WTC11 (cell line): ENCODE measurements at regions not wholly inside any gene's neighbourhood (a gene's known extent, or its start where the extent isn't known, plus 50 kb on each side); places are given as distances from the start of the nearest gene placed in this dataset.

Experiments
- ATAC-seq: fragments of 200-7000 bp; cut with Tn5 transposase; 2 replicates; pipeline ENCODE4 v1.10.0; 2021; ENCODE audit warnings: mild to moderate bottlenecking, moderate library complexity
- CTCF ChIA-PET: fragments of 300-600 bp; sonication (Branson Sonifier 250); formaldehyde crosslinking; loops from one replicate; lab custom pipeline; 2021; ENCODE audit warnings: antibody characterized with exemption; lab: Charles Lee
- POLR2A ChIA-PET: fragments of 350-600 bp; sonication (Branson Sonifier 250); formaldehyde crosslinking; loops from one replicate; lab custom pipeline; 2021; ENCODE audit warnings: antibody characterized with exemption; lab: Charles Lee
- DNase-seq: peaks from one replicate; pipeline ENCODE4 v3.0.0; 2021; ENCODE audit warnings: low spot score
- H3K27ac Mint-ChIP-seq: 2 replicates; pipeline ENCODE4 v1.8.0; 2021; ENCODE audit warnings: mixed read lengths
- H3K27me3 Mint-ChIP-seq: 2 replicates; pipeline ENCODE4 v1.8.0; 2021; ENCODE audit warnings: low read depth, mild to moderate bottlenecking, moderate library complexity, mixed read lengths
- H3K36me3 Mint-ChIP-seq: 2 replicates; pipeline ENCODE4 v1.8.0; 2021; ENCODE audit warnings: mixed read lengths
- H3K4me1 Mint-ChIP-seq: 2 replicates; pipeline ENCODE4 v1.8.0; 2022; ENCODE audit warnings: mixed read lengths
- H3K4me3 Mint-ChIP-seq: 2 replicates; pipeline ENCODE4 v1.8.0; 2021; ENCODE audit warnings: mild to moderate bottlenecking, moderate library complexity, mixed read lengths
- H3K9me3 Mint-ChIP-seq: 2 replicates; pipeline ENCODE4 v1.8.0; 2021; ENCODE audit warnings: mixed read lengths
- ATF1 ChIP-seq: sonication (generic); formaldehyde crosslinking; IDR thresholded peaks from 2 replicates; pipeline ENCODE4 v1.8.1; 2023; ENCODE audit warnings: mild to moderate bottlenecking, moderate library complexity, missing genetic modification reagents
- ATF6 ChIP-seq: sonication (generic); formaldehyde crosslinking; IDR thresholded peaks from 2 replicates; pipeline ENCODE4 v1.8.1; 2023; ENCODE audit warnings: mild to moderate bottlenecking, missing genetic modification reagents
- E2F1 ChIP-seq: sonication (generic); formaldehyde crosslinking; IDR thresholded peaks from 2 replicates; pipeline ENCODE4 v1.8.0; 2022; ENCODE audit warnings: mild to moderate bottlenecking, missing genetic modification reagents
- ELF4 ChIP-seq: sonication (generic); formaldehyde crosslinking; IDR thresholded peaks from 2 replicates; pipeline ENCODE4 v1.8.1; 2022; ENCODE audit warnings: low read depth, mild to moderate bottlenecking, moderate library complexity, missing genetic modification reagents
- EMX1 ChIP-seq: fragments of 250-450 bp; sonication (Bioruptor Pico); IDR thresholded peaks from 2 replicates; pipeline ENCODE4 v1.8.0; 2021; ENCODE audit warnings: mild to moderate bottlenecking
- ESRRA ChIP-seq: sonication (generic); formaldehyde crosslinking; IDR thresholded peaks from 2 replicates; pipeline ENCODE4 v1.8.1; 2022; ENCODE audit warnings: mild to moderate bottlenecking, missing genetic modification reagents, borderline replicate concordance
- GRHL2 ChIP-seq: fragments of 250-450 bp; sonication (Bioruptor Pico); IDR thresholded peaks from 2 replicates; pipeline ENCODE4 v1.8.0; 2022; ENCODE audit warnings: mild to moderate bottlenecking, moderate library complexity; ENCODE audit not compliant: insufficient replicate concordance, severe bottlenecking
- HMGXB4 ChIP-seq: sonication (generic); formaldehyde crosslinking; IDR thresholded peaks from 2 replicates; pipeline ENCODE4 v1.8.1; 2023; ENCODE audit warnings: mild to moderate bottlenecking, moderate library complexity, missing genetic modification reagents
- IRF2 ChIP-seq: sonication (generic); formaldehyde crosslinking; IDR thresholded peaks from 2 replicates; pipeline ENCODE4 v1.8.0; 2022; ENCODE audit warnings: low read depth, missing genetic modification reagents, borderline replicate concordance
- KAT7 ChIP-seq: sonication (generic); formaldehyde crosslinking; IDR thresholded peaks from 2 replicates; pipeline ENCODE4 v1.8.1; 2023; ENCODE audit warnings: missing genetic modification reagents, mild to moderate bottlenecking, borderline replicate concordance
- NR2C2 ChIP-seq: sonication (generic); formaldehyde crosslinking; IDR thresholded peaks from 2 replicates; pipeline ENCODE4 v1.8.0; 2022; ENCODE audit warnings: mild to moderate bottlenecking, missing genetic modification reagents
- NR3C1 ChIP-seq: sonication (generic); formaldehyde crosslinking; conservative IDR thresholded peaks from 2 replicates; pipeline ENCODE4 v1.8.1; 2023; ENCODE audit warnings: low read depth, mild to moderate bottlenecking, missing genetic modification reagents
- PREB ChIP-seq: sonication (generic); formaldehyde crosslinking; IDR thresholded peaks from 2 replicates; pipeline ENCODE4 v1.8.1; 2022; ENCODE audit warnings: mild to moderate bottlenecking, missing genetic modification reagents, moderate library complexity, borderline replicate concordance
- PRRX2 ChIP-seq: fragments of 250-450 bp; sonication (Bioruptor Pico); IDR thresholded peaks from 2 replicates; pipeline ENCODE4 v1.8.0; 2021; ENCODE audit warnings: mild to moderate bottlenecking
- RELA ChIP-seq: sonication (generic); formaldehyde crosslinking; IDR thresholded peaks from 2 replicates; pipeline ENCODE4 v1.8.1; 2022; ENCODE audit warnings: missing genetic modification reagents, mild to moderate bottlenecking, borderline replicate concordance
- RORB ChIP-seq: fragments of 250-450 bp; sonication (Bioruptor Pico); IDR thresholded peaks from 2 replicates; pipeline ENCODE4 v1.9.0; 2021; ENCODE audit warnings: mild to moderate bottlenecking
- SOX15 ChIP-seq: fragments of 250-450 bp; sonication (Bioruptor Pico); IDR thresholded peaks from 2 replicates; pipeline ENCODE4 v1.9.0; 2021; ENCODE audit warnings: mild to moderate bottlenecking
- STAT6 ChIP-seq: sonication (generic); formaldehyde crosslinking; conservative IDR thresholded peaks from 2 replicates; pipeline ENCODE4 v1.8.1; 2023; ENCODE audit warnings: mild to moderate bottlenecking, low read depth, missing genetic modification reagents, moderate library complexity
- USF2 ChIP-seq: sonication (generic); formaldehyde crosslinking; IDR thresholded peaks from 2 replicates; pipeline ENCODE4 v1.8.1; 2023; ENCODE audit warnings: mild to moderate bottlenecking, missing genetic modification reagents, moderate library complexity
- ZNF317 ChIP-seq: sonication (generic); formaldehyde crosslinking; IDR thresholded peaks from 2 replicates; pipeline ENCODE4 v1.8.1; 2023; ENCODE audit warnings: low read depth, mild to moderate bottlenecking, moderate library complexity, missing genetic modification reagents, borderline replicate concordance
- ZNF532 ChIP-seq: fragments of 250-450 bp; sonication (Bioruptor Pico); IDR thresholded peaks from 2 replicates; pipeline ENCODE4 v1.9.0; 2021; ENCODE audit warnings: mild to moderate bottlenecking, borderline replicate concordance

GRCh38 chr20:16946097-16946496 lies 197.9 kb downstream of the OTOR start:
- TF ChIP-seq ELF4 (CRISPR knock-in tag) (no peak), HMGXB4 (CRISPR knock-in tag) (no peak), E2F1 (CRISPR knock-in tag) (no peak), USF2 (CRISPR knock-in tag) (no peak), IRF2 (CRISPR knock-in tag) (no peak), ATF1 (CRISPR knock-in tag) (no peak), PRRX2 (no peak)
- Mint-ChIP-seq H3K4me1 (peaks cover 48% of the 10 kb centered on the region), H3K9me3 (peaks cover 26% of the 10 kb centered on the region), H3K27ac (no peak overlapping the region), H3K27me3 (no peaks in the 10 kb centered on the region), H3K36me3 (peaks cover 14% of the 10 kb centered on the region), H3K4me3 (no peak overlapping the region)
- POLR2A ChIA-PET, result no interaction called here
- ATAC-seq (no peak), DNase-seq (no peak)
- CTCF ChIA-PET, result no interaction called here

GRCh38 chr20:16947479-16947878 lies 199.3 kb downstream of the OTOR start:
- POLR2A ChIA-PET, result no interaction called here
- Mint-ChIP-seq H3K9me3 (peaks cover 26% of the 10 kb centered on the region), H3K4me1 (peaks cover 34% of the 10 kb centered on the region), H3K4me3 (no peak overlapping the region), H3K36me3 (peaks cover 14% of the 10 kb centered on the region), H3K27ac (no peak overlapping the region), H3K27me3 (no peaks in the 10 kb centered on the region)
- no peak for TF ChIP-seq ZNF317 (CRISPR knock-in tag)
- no peak for TF ChIP-seq KAT7 (CRISPR knock-in tag)
- TF ChIP-seq RORB (CRISPR knock-in tag), result no peak
- TF ChIP-seq PREB, result no peak
- TF ChIP-seq EMX1, result no peak
- no peak for TF ChIP-seq ATF6 (CRISPR knock-in tag)
- TF ChIP-seq PRRX2, result no peak
- no peak for TF ChIP-seq RELA (CRISPR knock-in tag)
- TF ChIP-seq NR3C1 (CRISPR knock-in tag), result no peak
- no peak for TF ChIP-seq STAT6 (CRISPR knock-in tag)
- no peak for TF ChIP-seq ZNF532 (CRISPR knock-in tag)
- TF ChIP-seq GRHL2 (CRISPR knock-in tag), result no peak
- no peak for TF ChIP-seq NR2C2 (CRISPR knock-in tag)
- no peak for TF ChIP-seq ESRRA (CRISPR knock-in tag)
- no peak for TF ChIP-seq SOX15 (CRISPR knock-in tag)
- DNase-seq (no peak), ATAC-seq (no peak)
- CTCF ChIA-PET, result no interaction called here
